Keratinocyte (primary cell): ENCODE measurements at regions not wholly inside any gene's neighbourhood (a gene's known extent, or its start where the extent isn't known, plus 50 kb on each side); places are given as distances from the start of the nearest gene placed in this dataset.

Experiments
- EZH2 ChIP-seq: IDR thresholded peaks from one replicate; pipeline ENCODE4 v1.6.1; 2012; ENCODE audit warnings: inconsistent platforms, mild to moderate bottlenecking, low read length, moderate library complexity
- TF ChIP-seq, protein P1 (sequence below), 3 experiments: IDR thresholded peaks in 1 of 3; conservative IDR thresholded peaks in 1 of 3; optimal IDR thresholded peaks in 1 of 3; 2 replicates in 2 of 3; 3 replicates in 1 of 3; pipeline versions ENCODE3 to v1.5.1; 2011; ENCODE audit warnings: low read length in 3 of 3, mild to moderate bottlenecking in 3 of 3, moderate library complexity in 2 of 3, control low read depth in 1 of 3, inconsistent platforms in 1 of 3; ENCODE audit not compliant: insufficient read depth in 2 of 3; ENCODE audit errors: extremely low read depth in 1 of 3

DNA sequence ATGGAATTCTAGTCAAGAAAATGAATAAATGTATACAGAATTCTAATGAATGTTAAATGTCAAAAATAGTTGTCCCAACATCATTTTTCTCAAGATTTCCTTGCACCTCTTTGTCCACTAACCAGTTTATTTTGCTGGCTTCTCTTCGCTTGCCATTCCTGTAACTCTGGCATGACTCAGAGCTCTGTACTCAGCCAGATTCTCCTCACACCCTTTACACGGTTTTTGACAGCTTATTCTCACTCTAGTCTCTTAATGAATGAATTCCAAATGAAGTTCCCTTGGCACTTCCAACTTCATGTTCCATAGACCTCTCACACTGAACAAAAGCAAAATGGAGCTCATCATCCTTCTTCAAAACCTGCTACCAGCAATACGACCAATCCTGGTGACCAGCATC lies 419.3 kb upstream of the SLIT2 start:
- TF ChIP-seq, protein P1, sequence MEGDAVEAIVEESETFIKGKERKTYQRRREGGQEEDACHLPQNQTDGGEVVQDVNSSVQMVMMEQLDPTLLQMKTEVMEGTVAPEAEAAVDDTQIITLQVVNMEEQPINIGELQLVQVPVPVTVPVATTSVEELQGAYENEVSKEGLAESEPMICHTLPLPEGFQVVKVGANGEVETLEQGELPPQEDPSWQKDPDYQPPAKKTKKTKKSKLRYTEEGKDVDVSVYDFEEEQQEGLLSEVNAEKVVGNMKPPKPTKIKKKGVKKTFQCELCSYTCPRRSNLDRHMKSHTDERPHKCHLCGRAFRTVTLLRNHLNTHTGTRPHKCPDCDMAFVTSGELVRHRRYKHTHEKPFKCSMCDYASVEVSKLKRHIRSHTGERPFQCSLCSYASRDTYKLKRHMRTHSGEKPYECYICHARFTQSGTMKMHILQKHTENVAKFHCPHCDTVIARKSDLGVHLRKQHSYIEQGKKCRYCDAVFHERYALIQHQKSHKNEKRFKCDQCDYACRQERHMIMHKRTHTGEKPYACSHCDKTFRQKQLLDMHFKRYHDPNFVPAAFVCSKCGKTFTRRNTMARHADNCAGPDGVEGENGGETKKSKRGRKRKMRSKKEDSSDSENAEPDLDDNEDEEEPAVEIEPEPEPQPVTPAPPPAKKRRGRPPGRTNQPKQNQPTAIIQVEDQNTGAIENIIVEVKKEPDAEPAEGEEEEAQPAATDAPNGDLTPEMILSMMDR (optimal IDR thresholded peaks at IDR 0.05 in 1 of 3, IDR thresholded peaks at IDR 0.05 in 1 of 3, conservative IDR thresholded peaks at IDR 0.05 in 1 of 3; ENCODE audit: extremely low read depth in 1 of 3, insufficient read depth in 2 of 3, low read length in 3 of 3), result no peak
- TF ChIP-seq EZH2, result no peak
